ENCODE measurements at regions not wholly inside any gene's neighbourhood (a gene's known extent, or its start where the extent isn't known, plus 50 kb on each side); places are given as distances from the start of the nearest gene placed in this dataset.

DNA sequence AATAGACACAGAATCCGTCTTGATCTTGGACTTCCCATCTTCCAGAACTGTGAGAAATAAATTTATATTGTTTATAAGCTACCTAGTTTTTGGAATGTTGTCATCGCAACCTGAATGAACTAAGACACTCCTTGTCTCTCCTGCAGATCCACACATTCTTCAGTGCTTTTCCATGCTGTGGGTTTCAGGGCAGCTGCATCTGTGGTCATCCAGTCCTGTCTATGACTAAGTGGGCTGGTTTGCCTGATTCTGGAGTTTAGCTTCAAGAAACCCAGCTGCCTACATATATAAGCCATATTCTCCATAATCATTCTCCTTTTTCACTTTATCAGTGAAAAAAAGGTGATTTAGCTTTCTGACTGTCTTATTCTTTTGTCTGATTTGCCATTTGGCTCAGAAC lies 170.3 kb upstream of the KIT start:
- no peak for DNase-seq
- Histone ChIP-seq H3K9me2 (replicated peaks; ENCODE audit: insufficient read depth, low read length) (no peaks in the 10 kb centered on the region), H3K27ac (ENCODE audit: low read length) (no peak overlapping the region), H3K79me2 (ENCODE audit: low read length) (no peaks in the 10 kb centered on the region), H3K4me2 (ENCODE audit: low read depth, low read length) (no peak overlapping the region), H3K9me3 (replicated peaks; ENCODE audit: insufficient read depth, low read length) (no peaks in the 10 kb centered on the region), H3K27me3 (replicated peaks; ENCODE audit: insufficient read depth, low read length) (no peaks in the 10 kb centered on the region), H3K4me1 (ENCODE audit: low read length) (no peaks in the 10 kb centered on the region), H3F3A (ENCODE audit: insufficient read depth, low read length) (no peaks in the 10 kb centered on the region), H3K4me3 (ENCODE audit: low read length) (no peak overlapping the region), H3K9ac (ENCODE audit: low read length) (no peak overlapping the region), H3K36me3 (replicated peaks; ENCODE audit: insufficient read depth, low read length) (no peaks in the 10 kb centered on the region), H4K20me1 (ENCODE audit: insufficient read depth, low read length) (no peaks in the 10 kb centered on the region), H2AFZ (ENCODE audit: low read length) (no peak overlapping the region)
- no peak for TF ChIP-seq EZH2phosphoT487 (IDR thresholded peaks at IDR 0.05; ENCODE audit: low read length)
- no peak for TF ChIP-seq EZH2 (optimal IDR thresholded peaks at IDR 0.05; ENCODE audit: low read depth, low read length)
- no peak for TF ChIP-seq CTCF (IDR thresholded peaks at IDR 0.05; ENCODE audit: low read length)

DNA sequence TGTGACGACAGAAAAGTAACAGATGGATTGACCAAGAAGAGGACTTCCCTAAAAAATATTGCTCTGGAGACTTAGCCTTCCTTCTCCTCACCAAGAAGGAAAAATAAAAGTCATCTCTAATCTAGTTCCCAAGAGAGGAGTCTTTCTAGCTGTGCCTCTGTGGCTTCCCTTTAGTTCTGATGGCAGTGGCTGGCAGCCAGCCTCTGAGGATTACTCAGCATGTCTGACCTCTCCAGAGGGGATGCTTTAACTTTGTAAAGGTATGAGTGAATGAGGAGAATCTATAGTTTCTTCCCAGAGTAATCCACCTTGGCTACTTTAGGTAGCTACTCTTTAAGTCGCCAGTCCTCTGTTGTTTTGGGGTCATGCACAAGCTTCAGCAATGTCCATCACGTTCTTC lies 163.9 kb upstream of the KIT start:
- H3K27ac ChIP-seq (ENCODE audit: low read length): no peak overlapping the region
- H3K9ac ChIP-seq (ENCODE audit: low read length): no peak overlapping the region
- DNase-seq: no peak
- no peaks in the 10 kb centered on the region for H3K9me3 ChIP-seq (replicated peaks; ENCODE audit: insufficient read depth, low read length)
- no peaks in the 10 kb centered on the region for H3K27me3 ChIP-seq (replicated peaks; ENCODE audit: insufficient read depth, low read length)
- H3K4me2 ChIP-seq (ENCODE audit: low read depth, low read length): no peak overlapping the region
- no peaks in the 10 kb centered on the region for H4K20me1 ChIP-seq (ENCODE audit: insufficient read depth, low read length)
- no peaks in the 10 kb centered on the region for H3K79me2 ChIP-seq (ENCODE audit: low read length)
- no peak overlapping the region for H3K4me3 ChIP-seq (ENCODE audit: low read length)
- H3K36me3 ChIP-seq (replicated peaks; ENCODE audit: insufficient read depth, low read length): no peaks in the 10 kb centered on the region
- H3K9me2 ChIP-seq (replicated peaks; ENCODE audit: insufficient read depth, low read length): no peaks in the 10 kb centered on the region
- TF ChIP-seq EZH2phosphoT487 (IDR thresholded peaks at IDR 0.05; ENCODE audit: low read length) (no peak), EZH2 (optimal IDR thresholded peaks at IDR 0.05; ENCODE audit: low read depth, low read length) (no peak), CTCF (IDR thresholded peaks at IDR 0.05; ENCODE audit: low read length) (no peak)
- H2AFZ ChIP-seq (ENCODE audit: low read length): no peak overlapping the region
- no peaks in the 10 kb centered on the region for H3F3A ChIP-seq (ENCODE audit: insufficient read depth, low read length)
- no peaks in the 10 kb centered on the region for H3K4me1 ChIP-seq (ENCODE audit: low read length)

DNA sequence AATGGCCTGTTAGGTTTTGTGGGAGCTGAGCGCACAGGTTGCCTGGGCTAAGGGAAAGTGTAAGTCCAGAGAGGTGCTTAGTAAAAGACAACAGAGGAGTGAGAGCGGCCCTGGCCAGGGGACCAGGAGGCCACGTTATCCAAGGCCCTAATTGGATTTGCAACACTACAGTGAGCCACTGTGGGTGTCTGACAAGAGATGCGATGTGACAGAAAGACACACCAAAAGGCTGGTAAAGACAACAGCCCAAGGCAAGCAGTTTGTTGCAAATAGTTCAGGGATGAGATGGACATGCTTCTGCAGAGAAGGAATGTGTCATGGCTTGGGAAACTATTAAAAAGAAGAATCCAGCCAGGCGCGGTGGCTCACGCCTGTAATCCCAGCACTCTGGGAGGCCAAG lies 162.7 kb upstream of the KIT start:
- no peak for TF ChIP-seq EZH2 (optimal IDR thresholded peaks at IDR 0.05; ENCODE audit: low read depth, low read length)
- TF ChIP-seq EZH2phosphoT487 (IDR thresholded peaks at IDR 0.05; ENCODE audit: low read length): no peak
- TF ChIP-seq CTCF (IDR thresholded peaks at IDR 0.05; ENCODE audit: low read length): no peak
- DNase-seq: no peak
- no peak overlapping the region for H3K27ac ChIP-seq (ENCODE audit: low read length)
- no peak overlapping the region for H3K9ac ChIP-seq (ENCODE audit: low read length)
- no peak overlapping the region for H2AFZ ChIP-seq (ENCODE audit: low read length)
- H3K9me3 ChIP-seq (replicated peaks; ENCODE audit: insufficient read depth, low read length): no peaks in the 10 kb centered on the region
- no peaks in the 10 kb centered on the region for H3K27me3 ChIP-seq (replicated peaks; ENCODE audit: insufficient read depth, low read length)
- H4K20me1 ChIP-seq (ENCODE audit: insufficient read depth, low read length): no peaks in the 10 kb centered on the region
- no peak overlapping the region for H3K4me3 ChIP-seq (ENCODE audit: low read length)
- no peaks in the 10 kb centered on the region for H3K9me2 ChIP-seq (replicated peaks; ENCODE audit: insufficient read depth, low read length)
- no peaks in the 10 kb centered on the region for H3K79me2 ChIP-seq (ENCODE audit: low read length)
- no peaks in the 10 kb centered on the region for H3K36me3 ChIP-seq (replicated peaks; ENCODE audit: insufficient read depth, low read length)
- H3K4me2 ChIP-seq (ENCODE audit: low read depth, low read length): no peak overlapping the region
- no peaks in the 10 kb centered on the region for H3K4me1 ChIP-seq (ENCODE audit: low read length)
- H3F3A ChIP-seq (ENCODE audit: insufficient read depth, low read length): no peaks in the 10 kb centered on the region
